ENCODE measurements at regions not wholly inside any gene's neighbourhood (a gene's known extent, or its start where the extent isn't known, plus 50 kb on each side); places are given as distances from the start of the nearest gene placed in this dataset.
A peak's percentile ranks its signal among the peaks of the same experiment; 100 is the strongest.

GRCh38 chr1:222095606-222096475 is 354.0 kb upstream of the DUSP10 start:
- DNase-seq (ENCODE audit: extremely low spot score): peak; percentile 74
- POLR2A ChIA-PET: no interaction called here
- no peak for TF ChIP-seq ELF4 (IDR thresholded peaks at IDR 0.05)
- no peak for TF ChIP-seq BHLHE40 (IDR thresholded peaks at IDR 0.05; ENCODE audit: borderline replicate concordance)
- no peak for TF ChIP-seq ZNF384 (IDR thresholded peaks at IDR 0.05)
- no peak for TF ChIP-seq CTBP1 (IDR thresholded peaks at IDR 0.05; ENCODE audit: borderline replicate concordance)
- TF ChIP-seq L3MBTL2 (conservative IDR thresholded peaks at IDR 0.05): no peak
- CTCF ChIA-PET: interaction anchor here (0.6 to 0.8 kb wide), 4 partner anchors 8 to 359 kb away, joined by 3 to 4 read pairs (median 3); no protein-coding TSS in a partner anchor

DNA sequence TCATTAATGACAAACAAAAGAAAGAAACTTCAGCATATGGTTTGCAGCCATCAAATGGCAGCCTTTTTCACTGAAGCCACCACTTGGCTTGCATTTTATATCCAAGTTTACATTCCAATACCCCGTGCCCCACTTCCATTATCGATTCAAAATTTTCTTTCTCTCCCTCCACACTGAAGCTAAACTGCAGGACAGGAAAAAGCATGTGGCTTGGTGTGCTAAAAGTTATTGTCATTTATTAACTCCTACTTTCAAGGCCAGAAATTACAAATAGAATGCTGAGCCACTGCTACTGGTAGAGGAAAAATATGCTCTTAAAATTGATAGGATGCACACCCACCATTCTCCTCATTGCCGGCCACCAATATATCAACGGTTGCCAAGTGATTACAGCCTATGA is 351.6 kb upstream of the DUSP10 start:
- TF ChIP-seq NFRKB (IDR thresholded peaks at IDR 0.05) (no peak), ZNF384 (IDR thresholded peaks at IDR 0.05) (no peak), SP1 (IDR thresholded peaks at IDR 0.05) (no peak), LEF1 (IDR thresholded peaks at IDR 0.05; ENCODE audit: borderline replicate concordance) (no peak), ELF4 (IDR thresholded peaks at IDR 0.05) (no peak), FOXM1 (IDR thresholded peaks at IDR 0.05; ENCODE audit: borderline replicate concordance) (no peak), FOXA1 (IDR thresholded peaks at IDR 0.05) (no peak), L3MBTL2 (conservative IDR thresholded peaks at IDR 0.05) (no peak), ARNT (IDR thresholded peaks at IDR 0.05) (no peak), SUZ12 (IDR thresholded peaks at IDR 0.05) (no peak), BHLHE40 (IDR thresholded peaks at IDR 0.05; ENCODE audit: borderline replicate concordance) (no peak), HDGF (IDR thresholded peaks at IDR 0.05; ENCODE audit: borderline replicate concordance) (no peak), PKNOX1 (IDR thresholded peaks at IDR 0.05) (no peak), TARDBP (IDR thresholded peaks at IDR 0.05) (no peak)
- CTCF ChIA-PET: no interaction called here
- DNase-seq (ENCODE audit: extremely low spot score): no peak
- POLR2A ChIA-PET: no interaction called here

DNA sequence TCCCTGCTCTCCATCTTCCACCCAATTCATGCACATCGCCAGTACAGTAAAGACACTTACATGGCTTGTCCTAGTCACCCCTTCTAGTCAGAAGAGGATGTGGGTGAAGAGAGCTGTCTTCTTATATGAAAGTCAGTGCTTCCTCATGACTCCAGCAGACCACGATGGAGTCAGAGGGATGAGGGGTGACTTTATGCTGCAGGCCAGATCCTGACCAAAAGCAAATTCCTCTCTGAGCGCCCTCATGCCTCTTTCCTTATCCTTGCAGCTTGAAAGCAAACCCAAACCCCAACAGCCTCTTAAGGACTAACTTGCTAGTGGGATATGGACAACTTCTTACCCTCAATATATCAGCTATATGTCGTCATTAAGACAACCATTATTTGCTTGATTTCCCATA is 348.2 kb upstream of the DUSP10 start:
- ChIA-PET POLR2A (no interaction called here), CTCF (no interaction called here)
- TF ChIP-seq TARDBP (IDR thresholded peaks at IDR 0.05) (no peak), ARNT (IDR thresholded peaks at IDR 0.05) (no peak), BHLHE40 (IDR thresholded peaks at IDR 0.05; ENCODE audit: borderline replicate concordance) (no peak), LEF1 (IDR thresholded peaks at IDR 0.05; ENCODE audit: borderline replicate concordance) (no peak), NFRKB (IDR thresholded peaks at IDR 0.05) (no peak), FOXM1 (IDR thresholded peaks at IDR 0.05; ENCODE audit: borderline replicate concordance) (no peak), FOXK2 (IDR thresholded peaks at IDR 0.05) (no peak), L3MBTL2 (conservative IDR thresholded peaks at IDR 0.05) (no peak), CTBP1 (IDR thresholded peaks at IDR 0.05; ENCODE audit: borderline replicate concordance) (no peak), SUZ12 (IDR thresholded peaks at IDR 0.05) (no peak), ELF4 (IDR thresholded peaks at IDR 0.05) (no peak), HDGF (IDR thresholded peaks at IDR 0.05; ENCODE audit: borderline replicate concordance) (no peak), PKNOX1 (IDR thresholded peaks at IDR 0.05) (no peak), FOXA1 (IDR thresholded peaks at IDR 0.05) (no peak), SP1 (IDR thresholded peaks at IDR 0.05) (no peak), ZNF384 (IDR thresholded peaks at IDR 0.05) (no peak)
- no peak for DNase-seq (ENCODE audit: extremely low spot score)

GRCh38 chr1:222087221-222087920 is 345.5 kb upstream of the DUSP10 start:
- no peak for DNase-seq (ENCODE audit: extremely low spot score)
- ChIA-PET POLR2A (no interaction called here), CTCF (interaction anchor here (0.8 kb wide), 1 partner anchor 9 kb away, joined by 3 read pairs; no protein-coding TSS in a partner anchor)
- TF ChIP-seq L3MBTL2 (conservative IDR thresholded peaks at IDR 0.05) (no peak), FOXK2 (IDR thresholded peaks at IDR 0.05) (no peak), SP1 (IDR thresholded peaks at IDR 0.05) (no peak), HDGF (IDR thresholded peaks at IDR 0.05; ENCODE audit: borderline replicate concordance) (no peak), NFRKB (IDR thresholded peaks at IDR 0.05) (no peak), BHLHE40 (IDR thresholded peaks at IDR 0.05; ENCODE audit: borderline replicate concordance) (no peak), FOXA1 (IDR thresholded peaks at IDR 0.05) (no peak), FOXM1 (IDR thresholded peaks at IDR 0.05; ENCODE audit: borderline replicate concordance) (no peak), TARDBP (IDR thresholded peaks at IDR 0.05) (no peak), SUZ12 (IDR thresholded peaks at IDR 0.05) (no peak), ARNT (IDR thresholded peaks at IDR 0.05) (no peak), LEF1 (IDR thresholded peaks at IDR 0.05; ENCODE audit: borderline replicate concordance) (no peak), PKNOX1 (IDR thresholded peaks at IDR 0.05) (no peak), CTBP1 (IDR thresholded peaks at IDR 0.05; ENCODE audit: borderline replicate concordance) (no peak)

DNA sequence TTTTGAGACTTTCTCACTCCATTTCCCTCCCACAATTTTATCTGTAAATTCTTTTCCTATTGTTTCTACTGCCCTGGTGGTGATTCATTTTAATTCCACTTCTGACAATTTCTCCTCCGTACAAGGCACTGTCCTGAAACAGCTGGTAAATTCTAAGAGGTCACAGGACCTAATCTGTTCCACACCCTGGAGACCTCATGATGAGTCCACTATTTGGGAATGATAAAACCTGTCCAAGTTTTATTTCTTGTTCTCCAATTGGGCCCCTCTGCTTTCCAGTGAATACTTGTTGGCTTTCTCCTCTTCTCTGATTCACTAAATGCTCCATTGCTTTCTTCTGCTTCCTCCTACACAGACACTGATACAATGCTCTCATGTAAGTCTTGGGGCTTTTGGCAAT is 343.1 kb upstream of the DUSP10 start:
- no peak for DNase-seq (ENCODE audit: extremely low spot score)
- CTCF ChIA-PET: no interaction called here
- POLR2A ChIA-PET: no interaction called here
- TF ChIP-seq HDGF (IDR thresholded peaks at IDR 0.05; ENCODE audit: borderline replicate concordance): no peak
- TF ChIP-seq FOXA1 (IDR thresholded peaks at IDR 0.05): no peak
- TF ChIP-seq CTBP1 (IDR thresholded peaks at IDR 0.05; ENCODE audit: borderline replicate concordance): no peak
- no peak for TF ChIP-seq PKNOX1 (IDR thresholded peaks at IDR 0.05)
- no peak for TF ChIP-seq ZNF384 (IDR thresholded peaks at IDR 0.05)
- TF ChIP-seq TARDBP (IDR thresholded peaks at IDR 0.05): no peak
- TF ChIP-seq LEF1 (IDR thresholded peaks at IDR 0.05; ENCODE audit: borderline replicate concordance): no peak
- TF ChIP-seq SUZ12 (IDR thresholded peaks at IDR 0.05): no peak
- TF ChIP-seq NFRKB (IDR thresholded peaks at IDR 0.05): no peak
- no peak for TF ChIP-seq ELF4 (IDR thresholded peaks at IDR 0.05)
- no peak for TF ChIP-seq ARNT (IDR thresholded peaks at IDR 0.05)
- TF ChIP-seq FOXK2 (IDR thresholded peaks at IDR 0.05): no peak
- no peak for TF ChIP-seq SP1 (IDR thresholded peaks at IDR 0.05)
- no peak for TF ChIP-seq BHLHE40 (IDR thresholded peaks at IDR 0.05; ENCODE audit: borderline replicate concordance)
